Stomach smooth muscle (tissue), 2 donors: ENCODE measurements at regions not wholly inside any gene's neighbourhood (a gene's known extent, or its start where the extent isn't known, plus 50 kb on each side); places are given as distances from the start of the nearest gene placed in this dataset.

ENCODE experiments used
- H3K27ac ChIP-seq: one replicate; pipeline ENCODE4 v1.7.0; 2013; ENCODE audit warnings: mild to moderate bottlenecking, low read length, inconsistent platforms
- H3K27me3 ChIP-seq, 2 donors: one replicate each; pipeline ENCODE4 v1.7.0; 2013; ENCODE audit warnings: low read length in 2 of 2; ENCODE audit not compliant: insufficient read depth in 2 of 2, control insufficient read depth in 1 of 2
- H3K36me3 ChIP-seq, 2 donors: one replicate each; pipeline ENCODE4 v1.7.0; 2013; ENCODE audit warnings: low read length in 2 of 2; ENCODE audit not compliant: control insufficient read depth in 2 of 2, insufficient read depth in 2 of 2
- H3K4me1 ChIP-seq: one replicate; pipeline ENCODE4 v1.7.0; 2013; ENCODE audit warnings: low read length; ENCODE audit not compliant: control insufficient read depth, insufficient read depth
- H3K4me3 ChIP-seq, 2 donors: one replicate each; pipeline ENCODE4 v1.7.0; 2013; ENCODE audit warnings: low read length in 2 of 2
- H3K9ac ChIP-seq, 2 donors: one replicate each; pipeline ENCODE4 v1.7.0; 2013; ENCODE audit warnings: low read length in 2 of 2, mild to moderate bottlenecking in 1 of 2
- H3K9me3 ChIP-seq, 2 donors: one replicate each; pipeline ENCODE4 v1.7.0; 2013; ENCODE audit warnings: low read length in 2 of 2; ENCODE audit not compliant: control insufficient read depth in 2 of 2
- donor health status: healthy.
- donor health status: Pancreatic carcinoma.

DNA sequence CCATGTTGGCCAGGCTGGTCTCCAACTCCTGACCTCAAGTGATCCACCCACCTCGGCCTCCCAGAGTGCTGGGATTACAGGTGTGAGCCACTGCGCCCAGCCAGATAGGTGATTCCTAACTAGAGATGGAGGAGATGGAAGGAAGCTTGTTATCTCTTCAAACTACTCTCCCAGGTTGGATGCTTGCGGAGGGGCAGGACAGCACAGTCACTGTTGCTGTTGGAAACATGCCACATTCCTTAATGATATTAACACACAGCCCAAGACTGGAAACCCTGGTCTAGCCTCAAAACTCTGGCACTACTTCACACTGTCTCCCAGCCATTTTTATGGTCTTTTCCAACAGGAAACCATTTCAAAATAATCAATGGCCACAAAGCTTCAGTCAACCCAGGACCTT is 468.8 kb upstream of the NRP1 start:
- Histone ChIP-seq H3K9ac (no peak overlapping the region), H3K4me3 (no peak overlapping the region), H3K36me3 (no peaks in the 10 kb centered on the region), H3K27me3 (no peaks in the 10 kb centered on the region), H3K9me3 (no peaks in the 10 kb centered on the region), H3K4me1 (no peaks in the 10 kb centered on the region), H3K27ac (no peak overlapping the region)

DNA sequence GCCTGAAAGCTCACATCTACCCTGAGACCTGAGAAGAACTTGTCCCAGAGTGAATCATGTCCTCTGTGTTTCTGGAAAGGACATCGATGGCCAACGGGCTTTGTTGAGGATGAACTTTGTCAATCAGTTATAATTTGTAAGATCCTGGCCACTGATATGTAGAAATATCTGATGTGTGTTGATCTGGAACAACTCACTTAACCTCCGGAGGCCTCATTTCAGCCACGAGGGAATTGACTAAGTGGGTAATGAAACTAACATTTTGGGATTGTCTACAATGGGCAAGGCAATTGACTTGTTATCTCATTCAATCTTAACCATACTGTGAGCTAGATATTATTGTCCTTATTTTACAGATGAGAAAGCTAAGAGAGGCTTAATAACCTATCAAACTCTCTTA is 468.1 kb upstream of the NRP1 start:
- no peak overlapping the region for H3K27ac ChIP-seq
- H3K9ac ChIP-seq = no peak overlapping the region
- H3K9me3 ChIP-seq = no peaks in the 10 kb centered on the region
- H3K4me3 ChIP-seq = no peak overlapping the region
- no peaks in the 10 kb centered on the region for H3K36me3 ChIP-seq
- no peaks in the 10 kb centered on the region for H3K4me1 ChIP-seq
- H3K27me3 ChIP-seq = no peaks in the 10 kb centered on the region

DNA sequence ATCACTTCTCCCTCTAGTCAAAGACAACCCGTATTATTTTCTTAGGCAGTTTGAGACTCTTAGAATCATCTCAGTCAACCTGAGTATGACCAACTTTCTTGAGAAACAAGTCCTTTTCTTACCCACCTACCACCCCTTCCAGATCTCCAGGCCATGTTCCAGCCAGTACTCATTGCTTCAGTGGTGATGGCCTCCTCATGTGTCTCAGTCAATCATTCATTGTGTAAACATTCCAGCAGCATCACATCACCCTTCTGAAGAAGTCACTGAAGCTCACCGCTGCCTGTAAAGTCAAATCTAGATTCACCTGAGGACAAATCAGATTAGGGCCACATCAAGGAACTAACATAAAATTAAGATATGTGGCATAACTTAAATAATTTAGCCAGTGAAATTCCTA is 467.2 kb upstream of the NRP1 start:
- Histone ChIP-seq H3K27me3 (no peaks in the 10 kb centered on the region), H3K4me1 (no peaks in the 10 kb centered on the region), H3K9ac (no peak overlapping the region), H3K4me3 (no peak overlapping the region), H3K27ac (no peak overlapping the region), H3K36me3 (no peaks in the 10 kb centered on the region), H3K9me3 (no peaks in the 10 kb centered on the region)

DNA sequence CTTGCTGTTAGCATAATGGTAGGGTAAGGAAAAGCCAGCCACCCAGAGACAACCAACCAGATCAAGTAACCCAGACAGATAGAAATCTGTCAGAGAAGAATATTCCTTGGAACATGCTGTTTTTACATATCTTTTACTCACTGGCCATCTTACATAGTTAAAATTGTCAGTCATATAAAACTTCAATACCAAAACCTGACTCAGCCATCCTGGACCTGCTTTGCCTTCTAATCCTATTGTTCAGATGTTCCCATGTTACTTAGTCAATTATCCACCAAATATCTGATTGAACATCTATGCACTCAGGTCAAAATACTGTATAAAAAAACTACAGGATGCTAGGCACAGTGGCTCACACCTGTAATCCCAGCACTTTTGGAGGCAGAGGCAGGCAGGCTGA is 466.5 kb upstream of the NRP1 start:
- Histone ChIP-seq H3K27ac (no peak overlapping the region), H3K9ac (no peak overlapping the region), H3K4me1 (no peaks in the 10 kb centered on the region), H3K9me3 (no peaks in the 10 kb centered on the region), H3K27me3 (no peaks in the 10 kb centered on the region), H3K36me3 (no peaks in the 10 kb centered on the region), H3K4me3 (no peak overlapping the region)

DNA sequence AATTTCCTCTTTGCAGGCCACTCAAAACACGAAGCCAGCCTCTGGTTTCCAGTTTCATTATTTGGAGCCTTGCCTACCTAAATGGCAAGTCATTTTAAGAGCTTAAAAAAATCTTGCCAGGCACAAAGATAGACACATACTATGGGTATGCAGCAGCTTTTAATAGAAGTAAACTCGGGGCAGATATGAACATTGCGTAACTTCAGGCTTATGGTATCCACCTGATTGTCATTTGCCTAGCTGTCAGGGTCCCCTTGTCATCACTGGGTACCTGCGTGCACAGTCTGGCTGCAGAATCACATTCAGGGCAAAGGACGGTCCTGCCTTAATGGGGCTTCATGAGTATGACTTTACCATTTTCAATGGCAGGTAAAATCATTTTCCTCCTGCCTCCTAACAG is 466.1 kb upstream of the NRP1 start:
- no peak overlapping the region for H3K27ac ChIP-seq
- no peaks in the 10 kb centered on the region for H3K27me3 ChIP-seq
- no peak overlapping the region for H3K9ac ChIP-seq
- H3K4me1 ChIP-seq = no peaks in the 10 kb centered on the region
- H3K9me3 ChIP-seq = no peaks in the 10 kb centered on the region
- H3K36me3 ChIP-seq = no peaks in the 10 kb centered on the region
- no peak overlapping the region for H3K4me3 ChIP-seq

DNA sequence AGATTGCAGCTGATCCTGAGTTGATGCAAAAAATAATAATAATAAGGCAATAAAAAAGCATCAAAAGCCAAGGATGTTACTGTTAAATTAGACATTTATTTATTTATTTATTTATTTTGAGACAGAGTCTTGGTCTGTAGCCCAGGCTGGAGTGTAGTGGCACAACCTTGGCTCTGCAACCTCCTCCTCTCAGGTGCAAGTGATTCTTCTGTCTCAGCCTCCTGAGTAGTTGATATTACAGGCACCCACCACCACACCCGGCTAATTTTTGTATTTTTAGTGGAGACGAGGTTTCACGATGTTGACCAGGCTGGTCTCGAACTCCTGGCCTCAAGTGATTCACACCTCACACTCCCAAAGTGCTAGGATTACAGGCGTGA is 465.5 kb upstream of the NRP1 start:
- Histone ChIP-seq H3K36me3 (no peaks in the 10 kb centered on the region), H3K27ac (no peak overlapping the region), H3K9me3 (no peaks in the 10 kb centered on the region), H3K4me1 (no peaks in the 10 kb centered on the region), H3K4me3 (no peak overlapping the region), H3K9ac (no peak overlapping the region), H3K27me3 (no peaks in the 10 kb centered on the region)

DNA sequence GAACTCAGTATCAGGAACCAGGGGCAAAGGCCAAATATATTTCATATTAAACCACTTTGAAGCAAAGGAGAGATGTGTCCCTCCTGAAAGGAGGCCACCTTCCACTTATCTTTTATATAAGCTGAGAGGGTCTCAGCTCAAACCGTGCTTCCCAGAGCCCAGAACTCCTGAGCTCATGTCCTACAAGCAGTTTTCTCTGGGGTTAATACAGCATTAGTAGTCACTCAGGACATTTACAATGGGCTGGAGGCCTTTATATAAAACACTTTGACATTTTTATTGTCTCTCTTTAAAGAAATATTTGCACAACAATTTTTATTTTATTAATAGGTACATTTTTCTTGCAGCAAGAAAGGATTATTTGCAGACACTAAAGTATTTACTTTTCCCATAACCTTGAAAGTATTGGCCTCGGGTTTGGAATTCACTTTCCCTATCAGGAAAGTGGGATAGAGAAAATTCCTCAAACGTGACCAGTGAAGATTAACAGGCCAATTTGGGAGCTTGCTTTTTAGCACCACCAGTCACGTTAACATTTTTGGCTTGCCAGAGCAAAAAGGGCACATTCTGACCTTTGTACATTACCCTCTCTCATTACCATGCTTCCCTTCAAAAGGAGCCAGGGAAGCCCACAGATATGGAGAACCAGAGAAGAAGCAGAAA is 464.9 kb upstream of the NRP1 start:
- H3K27ac ChIP-seq = no peak overlapping the region
- no peaks in the 10 kb centered on the region for H3K27me3 ChIP-seq

DNA sequence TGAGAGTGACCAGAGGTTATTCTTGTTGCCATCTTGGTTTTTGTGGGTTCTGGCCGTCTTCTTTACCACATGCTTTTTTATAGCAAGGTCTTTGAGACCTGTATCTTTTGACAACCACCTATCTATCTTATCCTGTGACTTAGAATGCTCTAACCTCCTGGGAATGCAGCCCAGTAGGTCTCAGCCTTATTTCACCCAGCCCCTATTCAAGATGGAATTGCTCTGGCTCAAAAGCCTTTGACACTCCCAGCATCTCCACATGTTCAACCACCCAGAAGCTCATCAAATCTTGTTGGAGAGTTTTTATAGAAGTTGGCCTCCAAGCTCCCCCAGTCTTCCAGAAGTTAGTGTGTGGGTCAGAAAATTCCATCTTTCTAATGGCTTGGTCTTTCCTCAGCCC is 464.3 kb upstream of the NRP1 start:
- no peaks in the 10 kb centered on the region for H3K4me1 ChIP-seq
- H3K27me3 ChIP-seq = no peaks in the 10 kb centered on the region
- H3K9me3 ChIP-seq = no peaks in the 10 kb centered on the region
- no peak overlapping the region for H3K4me3 ChIP-seq
- H3K9ac ChIP-seq = no peak overlapping the region
- no peak overlapping the region for H3K27ac ChIP-seq
- H3K36me3 ChIP-seq = no peaks in the 10 kb centered on the region

More for the DNA sequence above, 464.9 kb upstream of the NRP1 start:
- H3K9me3 ChIP-seq = no peaks in the 10 kb centered on the region
- H3K4me1 ChIP-seq = no peaks in the 10 kb centered on the region
- H3K4me3 ChIP-seq = no peak overlapping the region
- H3K9ac ChIP-seq = no peak overlapping the region
- no peaks in the 10 kb centered on the region for H3K36me3 ChIP-seq

DNA sequence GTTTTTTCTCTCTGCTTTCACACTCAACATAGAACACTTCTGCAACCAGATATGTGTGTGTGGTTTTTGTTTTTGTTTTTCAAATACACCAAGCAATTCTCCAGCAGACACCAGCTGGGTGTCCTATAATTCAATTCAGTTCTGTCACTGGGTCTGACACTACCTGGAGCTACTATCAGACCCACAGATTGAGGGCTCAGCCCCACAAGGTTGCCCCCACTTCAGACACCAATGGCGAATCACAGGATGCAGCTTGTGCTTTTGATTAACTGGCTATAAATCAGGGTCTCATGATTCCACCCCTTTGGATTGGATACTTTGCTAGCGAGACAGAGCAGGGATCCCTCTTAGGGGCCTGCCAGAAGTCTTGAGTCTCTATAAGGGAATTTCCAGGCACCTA is 462.2 kb upstream of the NRP1 start:
- Histone ChIP-seq H3K4me1 (no peaks in the 10 kb centered on the region), H3K27ac (no peak overlapping the region), H3K4me3 (no peak overlapping the region), H3K27me3 (no peaks in the 10 kb centered on the region), H3K9ac (no peak overlapping the region), H3K36me3 (no peaks in the 10 kb centered on the region), H3K9me3 (no peaks in the 10 kb centered on the region)

DNA sequence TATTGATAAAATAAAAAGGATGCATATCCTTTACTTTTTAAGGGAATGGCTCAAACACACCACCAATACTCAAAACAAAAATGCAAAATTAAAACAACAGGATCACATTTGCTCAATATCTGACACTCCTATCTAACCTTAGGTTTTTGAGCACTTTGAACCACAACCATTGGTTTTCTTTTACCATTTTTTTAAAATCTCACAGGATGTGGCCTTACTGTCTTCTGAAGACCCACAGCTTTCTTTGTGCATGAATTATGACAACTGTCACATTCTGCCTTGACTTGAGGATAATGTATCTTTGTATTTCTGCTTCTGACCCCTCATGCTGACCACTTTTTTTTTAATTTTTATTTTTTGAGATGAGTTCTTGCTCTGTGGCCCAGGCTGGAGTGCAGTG is 461.1 kb upstream of the NRP1 start:
- no peaks in the 10 kb centered on the region for H3K36me3 ChIP-seq
- no peak overlapping the region for H3K4me3 ChIP-seq
- H3K4me1 ChIP-seq = no peaks in the 10 kb centered on the region
- no peak overlapping the region for H3K9ac ChIP-seq
- H3K27me3 ChIP-seq = no peaks in the 10 kb centered on the region
- H3K27ac ChIP-seq = no peak overlapping the region
- no peaks in the 10 kb centered on the region for H3K9me3 ChIP-seq

DNA sequence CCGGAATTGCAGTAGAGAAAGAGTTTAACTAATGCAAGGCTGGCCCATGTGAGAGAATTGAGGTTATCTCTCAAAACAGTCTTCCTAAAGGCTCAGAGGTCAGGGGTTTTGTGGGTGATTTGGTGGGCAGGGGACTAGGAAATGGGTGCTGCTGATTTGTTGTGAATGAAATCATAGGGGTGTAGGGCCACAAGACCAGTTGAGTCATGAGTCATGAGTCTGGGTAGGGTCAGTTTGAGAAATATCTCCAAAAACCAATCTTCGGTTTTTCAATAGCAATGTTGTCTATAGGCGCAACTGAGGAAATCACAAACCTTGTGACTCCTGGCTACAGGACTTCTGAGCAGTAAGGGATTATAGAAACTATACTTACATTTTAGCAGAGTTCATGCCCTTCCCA is 460.0 kb upstream of the NRP1 start:
- H3K4me3 ChIP-seq = no peak overlapping the region
- H3K27me3 ChIP-seq = no peaks in the 10 kb centered on the region
- H3K9me3 ChIP-seq = no peaks in the 10 kb centered on the region
- H3K36me3 ChIP-seq = no peaks in the 10 kb centered on the region
- H3K27ac ChIP-seq = no peak overlapping the region
- H3K9ac ChIP-seq = no peak overlapping the region
- no peaks in the 10 kb centered on the region for H3K4me1 ChIP-seq
